ENCODE measurements at regions not wholly inside any gene's neighbourhood (a gene's known extent, or its start where the extent isn't known, plus 50 kb on each side); places are given as distances from the start of the nearest gene placed in this dataset.

DNA sequence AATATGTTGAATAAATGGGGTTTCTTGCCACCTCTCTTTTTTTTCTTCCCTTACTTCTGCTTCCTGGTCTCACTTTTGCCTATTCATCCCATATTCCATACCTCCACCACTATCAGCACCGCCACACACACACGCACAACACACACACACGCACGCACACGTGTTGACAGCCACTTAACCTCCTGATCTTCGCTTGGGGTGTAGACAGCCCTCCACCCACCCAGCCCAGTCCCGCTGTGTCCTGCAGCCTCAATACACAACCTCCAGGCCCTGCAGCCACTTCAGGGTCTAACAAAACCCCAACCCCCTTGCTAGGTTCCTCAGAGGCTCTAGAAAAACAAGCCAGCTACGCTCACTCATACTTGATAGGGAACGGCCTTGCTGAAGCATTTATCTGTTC, 72.3 kb downstream of the LINC00237 start:
- peak; percentile 21 for DNase-seq

DNA sequence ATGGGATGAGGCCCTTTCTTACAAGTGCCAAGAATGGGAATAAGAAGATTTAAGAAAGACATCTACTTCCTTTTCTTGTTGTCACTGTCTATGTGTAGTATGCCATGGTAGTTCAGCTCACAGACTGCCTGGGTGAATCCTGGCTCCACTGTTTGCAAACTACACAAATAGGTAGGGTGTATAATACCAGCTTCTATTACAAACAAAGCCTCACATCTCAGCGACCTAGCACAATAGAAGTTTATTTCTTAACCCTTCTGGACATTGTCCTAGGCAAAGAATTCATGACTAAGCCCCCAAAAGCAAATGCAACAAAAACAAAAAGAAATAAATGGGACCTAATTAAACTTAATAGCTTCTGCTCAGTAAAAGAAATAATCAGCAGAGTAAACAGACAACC, 74.5 kb downstream of the LINC00237 start:
- DNase-seq = no peak

DNA sequence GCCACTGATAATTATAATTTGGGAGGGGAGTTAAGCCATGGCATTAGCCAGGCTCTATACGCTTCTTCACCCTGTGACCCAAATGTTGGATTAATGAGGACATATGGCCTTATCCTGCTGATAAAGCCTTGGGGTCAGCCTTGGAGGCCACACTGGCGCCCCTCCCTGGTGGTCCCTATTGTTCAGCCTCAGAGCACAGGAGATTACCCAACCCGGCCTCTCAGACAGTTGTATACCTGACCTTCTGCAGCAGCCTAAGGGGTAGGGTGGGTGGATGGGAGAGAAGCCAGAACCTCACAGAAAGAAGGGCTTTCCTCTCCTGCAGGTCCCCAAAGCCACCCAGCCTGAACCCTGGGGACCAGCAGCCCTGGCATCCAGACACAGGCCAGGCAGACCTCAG, 76.8 kb downstream of the LINC00237 start:
- no peak for DNase-seq

DNA sequence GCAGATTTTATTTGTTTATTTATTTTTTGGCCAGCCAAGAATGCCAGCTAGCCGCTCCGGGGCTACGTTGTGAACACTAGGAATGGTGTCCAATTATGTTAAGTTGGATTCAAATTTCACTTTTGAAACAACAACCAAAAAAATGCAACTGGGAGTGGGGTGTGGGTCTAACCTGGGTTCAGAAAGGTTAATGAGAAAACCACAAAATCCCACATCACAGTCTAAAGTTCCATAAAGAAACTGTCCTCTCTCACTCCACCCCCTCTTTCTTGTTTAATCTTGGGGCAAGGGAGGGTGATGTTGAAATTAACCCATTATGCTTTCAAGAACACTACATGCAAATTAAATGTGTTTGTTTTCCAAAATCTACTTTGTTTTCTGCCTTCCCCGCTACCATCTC, 77.2 kb downstream of the LINC00237 start:
- no peak for DNase-seq

DNA sequence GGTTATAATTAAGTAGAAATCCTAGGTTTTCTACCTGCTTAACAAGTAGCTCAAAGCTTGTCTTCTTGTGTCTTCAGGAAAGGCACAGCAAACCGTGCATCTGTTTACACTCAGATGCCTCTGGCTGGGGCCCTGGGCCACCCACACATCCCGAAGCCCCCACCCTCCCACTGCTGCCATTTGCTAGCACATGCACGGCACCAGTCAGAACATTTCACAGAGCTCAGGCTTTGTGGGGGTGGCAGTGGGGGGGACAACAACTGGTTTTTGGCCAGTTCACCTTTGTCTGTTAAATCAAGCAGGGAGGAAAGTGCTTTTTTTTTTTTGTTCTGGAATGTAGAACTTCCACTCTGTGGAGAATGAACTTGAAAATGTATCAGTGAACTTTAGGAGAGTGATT, 77.7 kb downstream of the LINC00237 start:
- no peak for DNase-seq

DNA sequence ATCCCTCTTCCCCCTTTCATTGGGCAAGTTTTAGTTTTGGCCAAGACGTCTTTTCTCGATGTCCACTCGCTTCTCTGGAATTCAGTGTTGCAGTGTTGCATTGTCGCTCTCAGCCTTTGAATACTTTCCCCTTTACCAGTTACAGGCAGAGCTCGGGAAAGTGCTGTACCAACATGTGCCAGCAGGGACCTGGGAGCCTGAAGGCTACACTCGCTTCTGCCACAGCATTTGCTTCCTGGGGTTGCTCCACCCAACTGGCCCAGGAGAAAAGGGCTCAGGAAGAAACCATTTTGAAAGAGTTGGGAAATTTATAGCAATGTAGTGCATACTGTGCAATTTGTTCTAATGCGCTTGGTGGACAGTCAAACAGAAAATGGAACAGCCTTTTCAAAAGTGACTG, 78.6 kb downstream of the LINC00237 start:
- DNase-seq = peak; percentile 82

DNA sequence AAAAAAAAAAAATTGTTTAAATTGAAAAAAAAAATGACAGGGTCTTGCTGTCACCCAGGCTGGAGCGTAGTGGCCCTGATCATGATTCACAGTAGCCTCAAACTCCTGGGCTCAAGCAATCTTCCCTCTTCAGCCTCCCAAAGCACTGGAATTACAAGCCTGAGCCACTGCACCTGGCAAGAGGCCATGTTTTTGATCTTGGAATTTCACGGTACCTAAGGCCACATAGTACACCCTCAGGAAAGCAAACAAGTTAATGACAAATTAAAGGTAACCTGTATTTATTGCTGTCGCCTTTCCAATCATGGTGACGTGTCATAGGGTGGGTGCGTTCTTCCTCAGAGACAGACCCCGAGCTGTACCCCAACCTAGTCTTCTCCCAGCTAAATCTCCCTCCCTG, 79.2 kb downstream of the LINC00237 start:
- no peak for DNase-seq

DNA sequence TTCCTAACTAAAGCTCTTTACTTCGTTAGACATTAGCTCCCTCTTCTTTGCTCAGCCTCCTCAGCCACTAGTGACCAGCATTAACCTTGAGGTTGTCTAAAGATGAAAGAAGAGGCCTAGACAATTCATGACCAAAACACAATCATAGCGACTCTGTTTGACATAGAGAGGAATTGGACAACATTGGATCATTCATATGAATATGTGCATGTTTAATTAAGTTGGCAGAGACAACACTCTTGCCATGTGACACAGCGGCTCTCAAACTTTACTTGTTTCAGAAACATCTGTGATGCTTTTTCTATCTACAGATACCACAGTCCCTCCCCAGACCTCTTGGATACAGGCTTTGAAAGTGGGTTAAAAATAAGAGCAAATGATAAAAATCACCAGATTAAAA, 81.7 kb downstream of the LINC00237 start:
- no peak for DNase-seq

DNA sequence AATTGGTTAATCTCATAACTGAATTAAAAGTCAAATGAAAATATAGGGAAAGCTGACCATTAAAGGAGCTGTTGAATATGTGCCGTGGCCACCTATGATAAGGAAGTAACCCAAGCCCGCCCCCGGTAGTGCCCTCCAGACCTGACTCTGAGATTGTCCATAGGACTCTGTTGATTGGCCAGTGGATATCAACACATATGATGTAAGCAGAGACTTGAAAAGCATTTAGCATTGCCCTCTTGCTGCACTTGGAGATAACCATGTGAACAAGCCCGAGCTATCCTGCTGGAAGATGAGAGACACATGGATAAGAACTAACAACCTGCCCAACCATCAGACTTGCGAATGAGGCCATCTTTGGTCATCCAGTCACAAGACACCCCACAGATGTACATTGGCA, 83.2 kb downstream of the LINC00237 start:
- no peak for DNase-seq

DNA sequence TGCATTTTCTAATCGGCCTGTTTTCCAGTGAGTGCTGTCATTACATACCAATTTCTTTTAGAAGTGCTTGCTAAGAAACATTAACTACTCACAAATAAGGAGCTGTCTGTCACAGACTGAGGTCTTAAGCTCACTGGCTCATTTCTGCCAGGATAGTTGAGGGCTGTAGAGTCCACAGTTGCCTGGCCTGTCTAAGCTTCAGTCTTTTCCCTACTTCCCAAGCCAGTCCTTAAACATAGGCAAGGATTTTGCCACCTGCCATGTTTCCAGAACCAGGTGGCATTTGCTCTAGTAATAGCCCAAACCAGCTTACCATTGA, 84.7 kb downstream of the LINC00237 start:
- DNase-seq = no peak

DNA sequence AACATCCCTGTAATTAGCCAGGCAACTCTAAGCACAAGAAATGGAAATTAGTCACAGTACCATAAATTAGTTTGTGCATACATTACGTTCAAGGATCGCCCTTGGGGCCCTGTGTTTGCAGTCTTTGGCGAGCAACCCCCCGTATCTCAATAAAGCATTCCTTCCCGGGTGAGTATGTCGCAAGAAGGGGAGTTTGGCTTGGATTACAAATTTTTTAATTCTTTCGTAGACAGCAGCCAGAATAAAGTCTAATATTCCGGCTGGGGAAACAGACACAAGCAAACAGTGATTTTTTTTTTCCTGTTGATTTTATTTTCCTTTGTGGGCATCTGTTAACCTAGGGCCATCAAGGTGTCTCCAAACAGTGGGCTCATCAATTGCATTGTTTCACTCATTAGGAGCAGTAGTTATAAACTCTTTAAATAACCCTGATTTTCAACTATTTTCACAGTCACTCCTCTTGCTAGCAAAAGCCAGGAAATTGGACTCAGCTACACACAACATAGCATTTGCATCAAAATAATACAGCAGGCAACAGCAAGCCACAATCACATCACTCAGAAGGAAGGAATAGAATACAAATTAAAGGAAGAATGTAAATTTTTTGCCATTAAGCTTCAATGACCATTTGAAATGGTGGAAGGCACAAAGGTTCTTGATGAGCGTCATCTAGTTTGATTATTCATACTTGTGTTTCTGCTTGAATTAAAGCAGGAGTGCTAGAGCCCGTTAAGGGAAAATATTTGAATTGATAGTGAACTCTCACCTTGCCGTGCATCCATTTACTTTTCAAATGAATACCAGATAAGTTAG, 85.3 kb downstream of the LINC00237 start:
- DNase-seq = no peak

DNA sequence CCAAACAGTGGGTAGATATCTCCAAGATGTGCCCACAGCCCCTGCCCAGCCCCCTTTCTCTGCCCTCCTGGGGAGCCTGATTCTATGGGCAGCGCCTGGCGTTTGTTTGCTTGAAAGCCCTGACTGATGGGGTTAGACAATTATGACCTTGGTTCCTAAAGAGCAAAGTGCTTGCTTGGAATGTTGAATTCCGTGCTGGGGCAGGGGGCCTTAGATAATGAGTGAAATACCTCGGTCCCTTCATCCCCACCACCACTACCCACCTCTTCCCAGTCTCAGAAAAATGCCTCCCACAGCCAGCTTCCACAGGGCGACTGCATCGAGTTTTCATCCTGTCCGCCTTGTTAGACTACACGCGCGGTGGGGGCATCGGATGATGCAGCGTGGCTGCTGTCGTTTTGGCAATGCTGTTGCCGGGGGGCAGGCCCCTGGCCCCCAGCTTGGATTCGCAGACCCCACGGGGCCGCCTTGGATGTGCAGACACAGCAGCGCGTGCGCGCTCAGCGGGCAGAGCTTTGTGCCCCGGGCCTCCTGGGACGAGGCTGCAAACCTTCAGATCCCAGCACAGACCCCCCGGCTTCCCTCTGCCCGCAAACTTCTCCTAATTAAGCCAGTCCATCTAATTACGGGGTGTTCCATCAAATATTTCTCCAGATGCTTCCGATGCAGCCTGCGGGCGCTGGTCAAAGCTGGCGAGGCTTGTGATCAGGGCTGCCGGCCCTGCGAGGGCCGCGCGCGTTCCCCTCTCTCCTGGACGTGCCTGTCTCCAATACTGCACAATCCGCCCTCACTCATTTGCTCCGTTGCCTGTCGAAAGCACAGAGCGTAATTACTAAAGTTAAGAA, 86.1 kb downstream of the LINC00237 start:
- no peak for DNase-seq

DNA sequence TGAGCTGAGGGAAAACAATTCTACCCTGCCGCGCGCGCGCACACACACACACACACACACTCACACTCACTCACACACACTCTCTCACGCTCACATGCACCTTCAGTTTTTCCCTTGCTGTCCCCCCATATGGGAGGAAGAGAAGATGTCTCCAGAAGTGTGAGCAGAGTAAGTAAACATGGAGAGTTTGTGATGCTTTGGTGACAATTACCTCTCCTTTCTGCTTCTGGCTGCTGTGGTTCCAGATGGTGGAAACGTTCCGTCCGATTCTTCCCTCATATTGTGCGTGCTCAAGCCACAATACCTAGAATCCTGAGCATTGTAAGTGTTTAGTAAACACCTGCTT, 86.7 kb downstream of the LINC00237 start:
- no peak for DNase-seq

DNA sequence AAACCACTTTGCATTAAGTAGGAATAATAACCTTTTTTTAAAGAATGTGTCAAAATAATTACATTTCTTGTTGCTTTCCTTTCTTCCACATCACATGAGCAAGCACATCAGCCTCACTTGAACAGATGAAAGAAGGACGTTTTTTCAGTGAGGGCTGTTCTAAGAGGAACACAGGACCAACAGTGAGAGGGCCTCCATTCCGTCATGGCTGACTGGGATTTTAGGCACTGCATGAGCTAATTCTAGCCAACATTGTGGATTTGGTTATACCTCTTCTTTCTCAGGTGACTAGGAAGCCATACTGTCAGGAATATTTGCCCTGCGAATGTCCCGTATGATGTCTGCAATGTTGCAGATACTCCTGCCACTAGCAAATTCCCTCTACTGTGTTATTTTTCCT, 87.6 kb downstream of the LINC00237 start:
- DNase-seq = no peak

DNA sequence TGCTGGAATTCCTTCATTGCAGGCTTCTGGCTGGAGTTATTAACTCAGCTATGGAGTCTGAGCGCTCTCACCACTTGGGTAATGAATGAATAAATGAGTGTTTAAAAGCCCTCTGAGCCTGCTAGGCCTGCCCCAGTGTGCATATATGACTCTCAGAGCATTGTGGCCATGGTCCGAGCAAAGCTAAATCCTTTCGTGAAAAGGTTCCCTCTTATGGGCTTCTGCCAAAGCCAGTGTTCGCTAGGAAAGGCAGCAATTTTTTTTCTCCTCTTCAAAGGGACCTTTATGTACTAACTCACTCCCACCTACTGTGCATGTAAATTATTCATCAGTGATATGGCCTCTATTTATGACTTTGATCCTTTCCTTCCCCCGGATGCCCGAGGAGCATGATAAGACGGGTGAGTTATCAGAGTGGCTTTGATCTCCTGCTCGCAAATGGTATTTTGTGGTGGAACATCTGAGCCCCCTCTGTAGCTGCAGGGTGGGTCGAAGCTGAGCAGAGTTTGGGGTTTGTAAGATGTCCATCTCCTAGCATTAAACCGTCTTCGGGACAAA, 88.6 kb downstream of the LINC00237 start:
- DNase-seq = no peak

DNA sequence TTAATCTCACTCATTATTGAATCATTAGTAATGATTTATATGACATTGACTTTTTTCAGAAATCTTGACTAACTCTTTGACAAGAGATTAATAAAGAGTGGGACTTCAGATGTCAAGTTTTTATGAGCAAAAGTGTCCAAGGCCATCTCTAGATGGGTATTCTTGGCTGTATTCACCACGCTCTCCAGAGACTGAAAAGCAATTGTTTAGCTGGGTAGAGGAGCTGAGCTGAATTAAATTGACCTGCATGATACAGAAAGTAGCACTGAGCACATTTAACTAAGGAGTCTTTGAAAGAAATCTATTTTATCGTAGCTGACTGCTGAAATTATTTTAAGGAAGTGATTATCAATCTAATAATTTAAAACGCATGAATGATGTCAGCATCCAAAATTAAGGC, 89.4 kb downstream of the LINC00237 start:
- DNase-seq = no peak

DNA sequence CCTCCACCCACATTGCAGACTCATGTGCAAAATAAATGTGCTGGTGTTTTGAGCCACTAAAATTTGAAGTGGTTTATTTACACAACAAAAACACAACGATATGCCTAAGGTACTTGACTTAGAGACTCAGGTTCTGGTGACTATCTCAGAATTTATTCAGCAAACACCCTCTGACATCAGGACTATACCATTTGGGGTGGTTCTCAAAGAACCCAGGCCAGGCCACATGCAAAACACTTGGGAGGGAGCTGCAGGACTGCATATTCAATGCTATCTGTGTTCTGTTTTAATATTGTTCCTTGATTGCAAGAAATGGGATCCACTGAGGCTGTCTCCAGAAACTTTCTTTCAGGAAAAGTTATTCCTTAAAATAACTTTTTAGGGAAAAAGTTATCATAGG, 91.6 kb downstream of the LINC00237 start:
- DNase-seq = no peak

DNA sequence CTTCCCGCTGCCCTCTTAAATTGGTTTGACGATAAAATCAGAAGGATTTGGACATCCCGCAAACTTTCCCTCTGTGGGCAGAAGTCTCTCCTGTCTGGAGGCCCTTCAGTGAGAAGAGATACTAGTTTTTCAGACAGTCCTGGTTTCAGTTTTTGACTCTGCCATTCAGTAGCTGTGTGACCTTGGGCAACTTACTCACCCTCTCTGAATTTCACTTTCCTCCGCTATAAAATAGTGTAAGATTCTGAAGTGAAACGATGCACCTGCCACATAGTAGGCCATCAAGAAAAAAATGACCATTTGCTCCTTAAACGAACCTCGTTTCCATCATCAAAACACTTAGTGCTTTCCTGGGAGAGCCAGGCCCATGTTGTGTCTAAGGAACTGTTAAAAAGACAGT, 97.2 kb downstream of the LINC00237 start:
- DNase-seq = no peak

DNA sequence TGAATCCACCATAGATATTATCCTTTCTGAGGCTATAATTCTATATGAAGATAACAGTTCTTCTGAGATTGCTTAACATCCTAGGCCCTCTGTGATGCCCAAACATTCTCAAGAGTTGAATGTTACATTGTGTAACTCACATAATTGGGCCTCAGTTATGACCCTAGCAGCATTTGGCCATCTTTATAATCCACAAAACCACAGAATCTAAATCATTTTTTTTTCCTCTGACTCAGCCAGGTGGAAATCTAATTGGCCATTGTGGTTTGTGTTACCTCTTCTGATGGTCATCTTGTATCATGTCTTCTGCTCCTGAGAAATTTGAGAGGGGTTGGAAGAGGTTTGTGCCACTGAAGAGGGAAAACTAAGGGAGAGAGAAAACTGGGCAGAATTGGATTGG, 99.5 kb downstream of the LINC00237 start:
- DNase-seq = no peak

DNA sequence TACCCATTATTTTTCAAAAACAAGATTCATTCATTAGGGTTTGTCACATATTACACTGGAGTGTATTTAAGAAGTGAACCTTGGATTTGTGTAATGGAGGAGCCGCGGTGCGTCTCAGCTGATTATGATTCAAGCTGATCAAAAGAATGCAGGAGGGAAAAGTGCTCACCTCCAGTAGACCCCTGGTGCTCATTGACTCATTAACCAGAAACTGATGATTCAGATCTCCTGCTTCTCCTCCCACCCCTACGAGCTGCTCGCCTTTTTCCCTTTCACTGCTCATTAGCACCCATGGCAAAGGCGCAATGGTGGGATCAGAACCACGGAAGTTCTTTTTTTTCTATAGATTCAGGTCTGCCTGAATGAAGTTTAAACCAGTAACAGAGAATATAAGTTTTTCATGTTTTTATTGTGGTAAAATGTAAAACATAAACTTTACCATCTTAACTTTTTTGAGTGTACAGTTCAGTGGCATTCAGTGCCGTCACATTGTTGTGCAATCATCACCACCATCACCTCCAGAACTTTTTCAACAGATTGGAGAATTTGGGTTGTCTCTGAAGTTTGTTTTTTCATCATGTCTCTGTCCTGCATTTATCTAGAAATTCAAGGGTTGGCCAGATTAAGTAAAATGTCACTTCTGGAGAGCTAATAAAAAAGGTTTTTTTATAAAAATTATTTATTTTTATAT, 101.6 kb downstream of the LINC00237 start:
- DNase-seq = no peak

DNA sequence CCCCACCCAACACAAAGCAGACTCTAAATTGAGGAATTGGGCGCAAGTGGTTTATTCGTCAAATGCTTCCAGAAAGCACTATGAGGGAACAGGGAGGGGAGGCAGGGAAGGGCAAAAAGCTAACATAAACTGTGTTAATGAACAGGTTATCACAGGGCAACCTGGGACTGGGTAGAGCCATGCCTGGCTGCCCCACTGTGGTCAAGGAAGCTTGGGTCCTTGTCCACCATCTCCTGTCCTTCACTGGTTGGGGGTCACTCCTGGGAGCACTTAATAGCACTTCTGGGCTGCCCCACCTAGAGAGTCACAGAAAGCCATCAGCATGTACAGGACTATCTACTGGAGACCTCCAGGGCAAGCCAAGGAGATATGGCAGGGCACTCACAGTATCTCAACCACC, 102.3 kb downstream of the LINC00237 start:
- DNase-seq = no peak

DNA sequence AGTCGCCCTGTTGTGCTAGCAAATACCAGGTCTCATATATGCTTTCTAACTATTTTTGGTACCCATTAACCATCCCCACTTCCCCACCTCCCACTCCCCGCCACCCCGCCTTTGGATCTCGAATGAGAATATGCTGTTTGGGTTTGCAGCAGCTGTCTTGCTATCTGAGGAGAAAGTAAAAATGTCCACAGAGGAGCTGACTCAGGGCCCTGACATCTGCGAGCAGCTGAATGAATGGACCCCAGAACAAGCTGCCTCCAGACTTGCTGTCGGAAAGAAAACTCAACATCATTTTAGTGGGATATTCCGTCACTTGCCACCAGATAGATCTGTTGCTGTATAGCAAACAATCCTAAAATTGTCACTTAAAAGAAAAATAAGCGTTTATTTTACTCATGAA, 103.7 kb downstream of the LINC00237 start:
- no peak for DNase-seq

DNA sequence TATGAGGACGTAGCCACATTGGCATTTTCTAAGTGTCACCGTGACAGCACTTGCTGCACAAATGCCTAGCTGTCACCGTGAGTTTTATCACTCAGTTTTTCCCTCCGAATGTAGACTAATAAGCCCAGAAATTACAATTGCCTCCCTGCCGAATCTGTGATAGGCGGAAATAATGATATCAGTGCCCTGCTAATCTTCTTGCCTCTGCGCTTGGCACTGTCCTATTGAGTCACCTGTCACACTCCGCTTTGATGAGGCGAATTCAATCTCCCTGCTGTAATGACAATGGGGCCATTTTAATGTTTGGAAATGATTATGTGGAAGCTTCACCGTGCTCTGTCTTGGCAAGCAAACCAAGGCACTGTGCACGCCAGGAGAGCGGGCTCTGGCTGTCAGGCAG, 112.8 kb downstream of the LINC00237 start:
- no peak for DNase-seq

Data from islet precursor cell (in vitro differentiated cells).